Tibial artery (tissue), 4 donors: ENCODE measurements at regions not wholly inside any gene's neighbourhood (a gene's known extent, or its start where the extent isn't known, plus 50 kb on each side); places are given as distances from the start of the nearest gene placed in this dataset.

Source experiments
- DNase-seq, 2 donors: peaks; one replicate each; pipeline ENCODE4 v3.0.0-alpha.2; 2019
- H3K27ac ChIP-seq, 2 donors: fragments of 200-600 bp; sonication (generic) in 1 of 2; 1 replicate in 1 of 2; 2 replicates in 1 of 2; pipeline ENCODE4 v1.5.1; 2018 to 2019; ENCODE audit warnings: mild to moderate bottlenecking in 1 of 2
- H3K27me3 ChIP-seq, 2 donors: fragments of 200-600 bp; sonication (generic) in 1 of 2; one replicate each; pipeline versions ENCODE4 v1.5.1 to v1.6.0; 2016 to 2019
- H3K36me3 ChIP-seq, 3 donors: fragments of 200-600 bp; sonication (generic) in 2 of 3; one replicate each; pipeline ENCODE4 v1.5.1; 2016 to 2019; ENCODE audit warnings: mild to moderate bottlenecking in 2 of 3
- H3K4me1 ChIP-seq, 4 donors: fragments of 200-600 bp; sonication (generic) in 2 of 4; 1 replicate in 3 of 4; 2 replicates in 1 of 4; pipeline ENCODE4 v1.5.1; 2016 to 2019
- H3K4me3 ChIP-seq, 2 donors: fragments of 200-600 bp; sonication (generic) in 1 of 2; 1 replicate in 1 of 2; 2 replicates in 1 of 2; pipeline ENCODE4 v1.5.1; 2018 to 2019; ENCODE audit warnings: mild to moderate bottlenecking in 2 of 2
- H3K9me3 ChIP-seq, 3 donors: fragments of 200-600 bp; sonication (generic) in 1 of 3; one replicate each; pipeline ENCODE4 v1.5.1; 2016 to 2019
- CTCF ChIP-seq, 2 experiments: fragments of 200-600 bp in 1 of 2; fragments of 450-650 bp in 1 of 2; IDR thresholded peaks; one replicate each; pipeline ENCODE4 v1.5.1; 2017 to 2019; ENCODE audit warnings: antibody characterized with exemption in 2 of 2, mild to moderate bottlenecking in 1 of 2, moderate library complexity in 1 of 2
- intact Hi-C: fragments of 100-400 bp; cut with DNase I; formaldehyde crosslinking; loops from one replicate; pipeline ENCODE4 v1.15.0; 2023; ENCODE audit warnings: low total_unique reads

DNA sequence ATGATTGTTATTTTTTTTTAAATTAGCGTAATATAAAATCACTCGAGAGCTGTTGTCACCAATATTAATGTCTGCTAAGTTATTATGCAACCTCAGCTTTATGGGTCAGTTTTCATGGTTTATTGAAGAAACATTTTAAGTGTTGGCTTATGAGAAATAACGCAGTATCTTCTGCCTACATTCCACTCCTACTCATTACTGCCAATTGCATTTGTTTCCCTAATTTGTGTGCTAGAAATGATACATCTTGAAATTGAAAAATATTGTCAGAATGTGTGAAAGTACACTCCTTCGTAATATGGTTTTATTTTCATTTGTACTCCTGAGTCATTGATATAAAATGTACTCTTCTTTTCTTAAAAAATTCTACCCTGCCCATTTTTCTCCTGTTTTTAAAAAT is 333.3 kb upstream of the HSF2 start:
- TF ChIP-seq CTCF (IDR thresholded peaks at IDR 0.05): no peak
- intact Hi-C loops: no loop called here
- no peak for DNase-seq
- H3K27ac ChIP-seq: no peak overlapping the region
- no peaks in the 10 kb centered on the region for H3K27me3 ChIP-seq
- no peaks in the 10 kb centered on the region for H3K9me3 ChIP-seq
- H3K4me3 ChIP-seq: no peak overlapping the region
- no peaks in the 10 kb centered on the region for H3K36me3 ChIP-seq
- H3K4me1 ChIP-seq: peaks cover 0 to 9% (median 0%) of the 10 kb centered on the region in 4 donors

- H3K4me3 ChIP-seq: no peak overlapping the region
- TF ChIP-seq CTCF (IDR thresholded peaks at IDR 0.05): no peak
- H3K27ac ChIP-seq: no peak overlapping the region
- no peaks in the 10 kb centered on the region for H3K36me3 ChIP-seq
- H3K9me3 ChIP-seq: no peaks in the 10 kb centered on the region
- H3K27me3 ChIP-seq: no peaks in the 10 kb centered on the region
- intact Hi-C loops: no loop called here
- H3K4me1 ChIP-seq: peaks cover 0 to 9% (median 0%) of the 10 kb centered on the region in 4 donors
- DNase-seq: no peak
Measured at GRCh38 chr6:122068291-122068769, 331.1 kb upstream of the HSF2 start.

DNA sequence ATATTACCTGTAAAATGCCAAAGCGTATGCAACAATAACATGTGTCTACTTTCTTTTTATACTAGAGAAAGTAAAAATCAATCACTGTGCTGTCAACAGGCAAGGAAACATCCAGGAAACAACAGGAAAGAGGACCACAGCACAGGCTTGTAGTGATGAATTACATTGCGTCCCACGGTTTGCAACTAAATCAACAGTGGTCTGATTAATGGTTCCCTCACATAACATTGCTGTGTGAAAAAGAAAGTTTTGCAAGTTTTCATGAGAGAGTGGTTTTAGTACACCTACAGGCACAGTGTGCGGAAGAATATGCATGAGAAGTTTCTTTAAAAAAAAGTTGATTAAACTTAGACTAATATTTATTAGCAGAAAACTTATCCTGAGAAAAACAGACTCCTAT is 329.5 kb upstream of the HSF2 start:
- peaks cover 0 to 9% (median 0%) of the 10 kb centered on the region in 4 donors for H3K4me1 ChIP-seq
- DNase-seq: no peak
- H3K27me3 ChIP-seq: no peaks in the 10 kb centered on the region
- intact Hi-C loops: no loop called here
- H3K4me3 ChIP-seq: no peak overlapping the region
- no peaks in the 10 kb centered on the region for H3K36me3 ChIP-seq
- no peak overlapping the region for H3K27ac ChIP-seq
- no peaks in the 10 kb centered on the region for H3K9me3 ChIP-seq
- TF ChIP-seq CTCF (IDR thresholded peaks at IDR 0.05): no peak

GRCh38 chr6:122072014-122072647 is 327.3 kb upstream of the HSF2 start:
- intact Hi-C loops: no loop called here
- H3K4me1 ChIP-seq: peaks cover 0 to 9% (median 0%) of the 10 kb centered on the region in 4 donors

GRCh38 chr6:122075084-122075838 is 324.2 kb upstream of the HSF2 start:
- no peaks in the 10 kb centered on the region for H3K4me1 ChIP-seq
- intact Hi-C loops: no loop called here

More at GRCh38 chr6:122072014-122072647, 327.3 kb upstream of the HSF2 start:
- no peak for DNase-seq
- no peak for TF ChIP-seq CTCF (IDR thresholded peaks at IDR 0.05)
- H3K4me3 ChIP-seq: no peak overlapping the region
- no peaks in the 10 kb centered on the region for H3K27me3 ChIP-seq
- no peaks in the 10 kb centered on the region for H3K36me3 ChIP-seq
- H3K9me3 ChIP-seq: no peaks in the 10 kb centered on the region
- H3K27ac ChIP-seq: no peak overlapping the region

More at GRCh38 chr6:122075084-122075838, 324.2 kb upstream of the HSF2 start:
- Histone ChIP-seq H3K27ac (no peak overlapping the region), H3K27me3 (no peaks in the 10 kb centered on the region), H3K9me3 (no peaks in the 10 kb centered on the region), H3K4me3 (no peak overlapping the region), H3K36me3 (no peaks in the 10 kb centered on the region)
- no peak for DNase-seq
- no peak for TF ChIP-seq CTCF (IDR thresholded peaks at IDR 0.05)
